SH-SY5Y (cell line): ENCODE measurements at regions not wholly inside any gene's neighbourhood (a gene's known extent, or its start where the extent isn't known, plus 50 kb on each side); places are given as distances from the start of the nearest gene placed in this dataset.

Experiments
- GATA2 ChIP-seq: IDR thresholded peaks from 2 replicates; pipeline ENCODE4 v1.6.1; 2011; ENCODE audit warnings: mild to moderate bottlenecking, low read depth, low read length
- GATA3 ChIP-seq: IDR thresholded peaks from 2 replicates; pipeline ENCODE4 v1.6.1; 2011; ENCODE audit warnings: low read depth, mild to moderate bottlenecking, low read length, moderate library complexity

DNA sequence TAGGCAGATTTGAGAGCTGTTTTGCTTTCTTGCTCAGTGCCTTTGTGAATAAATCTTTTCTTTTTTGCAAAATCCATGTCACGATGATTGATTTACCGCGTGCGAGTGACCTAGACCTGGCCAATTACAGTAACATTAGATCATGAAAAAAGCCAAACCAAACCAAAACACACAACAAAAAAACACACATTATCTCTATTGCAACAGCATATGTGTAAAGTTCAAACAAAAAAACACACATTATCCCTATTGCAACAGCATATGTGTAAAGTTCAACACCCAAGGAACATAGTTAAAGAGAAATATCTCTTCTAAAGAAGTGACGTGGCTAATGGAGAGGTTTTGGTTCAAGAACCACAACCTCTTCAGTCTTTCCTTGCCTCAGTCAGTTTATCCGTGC lies 342.6 kb upstream of the NRG3 start:
- TF ChIP-seq GATA3 (no peak), GATA2 (no peak)
